GM23338 (cell line): ENCODE measurements at regions not wholly inside any gene's neighbourhood (a gene's known extent, or its start where the extent isn't known, plus 50 kb on each side); places are given as distances from the start of the nearest gene placed in this dataset.

Experiments
- CREB1 ChIP-seq: fragments of 250-450 bp; sonication (Bioruptor Pico); IDR thresholded peaks from 2 replicates; pipeline ENCODE4 v1.5.0; 2020; ENCODE audit warnings: low read depth, mild to moderate bottlenecking, moderate library complexity
- CTCF ChIP-seq, 2 experiments: fragments of 200-600 bp in 1 of 2; sonication (generic) in 1 of 2; conservative IDR thresholded peaks; 2 replicates each; pipeline versions ENCODE4 v1.5.1 to v1.6.1; 2016 to 2017; ENCODE audit warnings: antibody characterized with exemption in 2 of 2, low read depth in 2 of 2, mild to moderate bottlenecking in 2 of 2, moderate library complexity in 1 of 2
- ETS1 ChIP-seq: IDR thresholded peaks from 2 replicates; pipeline ENCODE4 v1.6.1; 2016; ENCODE audit warnings: antibody characterized with exemption
- EZH2 ChIP-seq: fragments of 200-600 bp; sonication (generic); IDR thresholded peaks from one replicate; pipeline ENCODE4 v1.8.0; 2017; ENCODE audit warnings: antibody characterized with exemption, mild to moderate bottlenecking, low read depth; ENCODE audit not compliant: unreplicated experiment
- EZH2phosphoT487 ChIP-seq: fragments of 200-600 bp; sonication (generic); IDR thresholded peaks from one replicate; pipeline ENCODE4 v1.8.1; 2018; ENCODE audit warnings: antibody characterized with exemption; ENCODE audit not compliant: unreplicated experiment
- JUNB ChIP-seq: IDR thresholded peaks from one replicate; pipeline ENCODE4 v1.6.1; 2016; ENCODE audit warnings: antibody characterized with exemption; ENCODE audit not compliant: unreplicated experiment
- NANOG ChIP-seq: IDR thresholded peaks from 2 replicates; pipeline ENCODE4 v1.6.1; 2016; ENCODE audit warnings: antibody characterized with exemption, borderline replicate concordance
- POLR2AphosphoS5 ChIP-seq: IDR thresholded peaks from 2 replicates; pipeline ENCODE4 v1.6.1; 2016; ENCODE audit warnings: antibody characterized with exemption, low read depth
- REST ChIP-seq: IDR thresholded peaks from one replicate; pipeline ENCODE4 v1.6.1; 2018; ENCODE audit warnings: antibody characterized with exemption; ENCODE audit not compliant: unreplicated experiment
- STAT1 ChIP-seq: IDR thresholded peaks from one replicate; pipeline ENCODE4 v1.6.1; 2016; ENCODE audit warnings: antibody characterized with exemption; ENCODE audit not compliant: unreplicated experiment
- ZNF114 ChIP-seq: fragments of 250-450 bp; sonication (Bioruptor Pico); IDR thresholded peaks from 2 replicates; pipeline ENCODE4 v1.5.0; 2020; ENCODE audit warnings: mild to moderate bottlenecking, moderate library complexity
- ZNF331 ChIP-seq: fragments of 250-450 bp; sonication (Bioruptor Pico); IDR thresholded peaks from 2 replicates; pipeline ENCODE4 v1.5.0; 2020; ENCODE audit warnings: low read depth, mild to moderate bottlenecking, moderate library complexity
- ZNF462 ChIP-seq: fragments of 250-450 bp; sonication (Bioruptor Pico); IDR thresholded peaks from 2 replicates; pipeline ENCODE4 v1.5.0; 2020; ENCODE audit warnings: mild to moderate bottlenecking, moderate library complexity

GRCh38 chr10:120644556-120645410, 187.8 kb downstream of the PLPP4 start:
- TF ChIP-seq CTCF (conservative IDR thresholded peaks at IDR 0.05; ENCODE audit: low read depth in 2 of 2) (no peak), ZNF462 (CRISPR knock-in tag) (peak; percentile 4; the same call in 1 of the 2 replicates), POLR2AphosphoS5 (no peak), EZH2 (no peak), REST (no peak), ZNF331 (CRISPR knock-in tag) (no peak), EZH2phosphoT487 (no peak), NANOG (no peak; the same call in 1 of the 2 replicates), CREB1 (no peak), ZNF114 (CRISPR knock-in tag) (no peak), STAT1 (no peak), JUNB (no peak), ETS1 (no peak)
